C4-2B (cell line): ENCODE measurements at regions not wholly inside any gene's neighbourhood (a gene's known extent, or its start where the extent isn't known, plus 50 kb on each side); places are given as distances from the start of the nearest gene placed in this dataset.

Source experiments
- CTCF ChIP-seq: fragments of 450-650 bp; conservative IDR thresholded peaks from 2 replicates; pipeline ENCODE4 v1.5.1; 2017; ENCODE audit warnings: mild to moderate bottlenecking
- ZFX ChIP-seq: fragments of 450-650 bp; IDR thresholded peaks from 2 replicates; pipeline ENCODE4 v1.6.1; 2017

- TF ChIP-seq CTCF (no peak), ZFX (no peak)
These were observed 60.3 kb upstream of the GPR45 start for GRCh38 chr2:105181282-105181681.
